ENCODE measurements at regions not wholly inside any gene's neighbourhood (a gene's known extent, or its start where the extent isn't known, plus 50 kb on each side); places are given as distances from the start of the nearest gene placed in this dataset.

DNA sequence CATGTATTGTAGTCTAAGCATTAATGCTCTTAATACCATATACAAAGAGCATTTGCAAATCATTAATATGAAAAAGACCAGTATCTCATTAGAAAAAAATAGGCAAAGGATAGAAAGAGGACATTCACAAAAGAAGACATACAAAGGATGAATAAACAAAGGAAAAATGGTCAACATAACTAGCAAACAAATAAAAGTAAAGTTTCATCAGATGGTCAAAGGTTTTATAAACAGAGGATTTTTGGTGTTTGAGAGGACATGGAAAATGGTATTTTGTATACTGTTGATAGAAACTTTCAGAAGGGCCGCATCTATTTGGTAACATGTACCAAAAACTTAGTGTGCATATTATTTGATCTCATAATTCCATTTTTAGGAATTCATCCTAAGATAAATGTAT is 414.8 kb downstream of the PIK3R1 start:
- 0% methylated on average over 1 of the region's 1 CpG for WGBS (ENCODE audit: insufficient coverage, low coverage, missing lambda C conversion rate)
- H3K9ac ChIP-seq (ENCODE audit: insufficient read depth in 1 of 2, low read depth in 2 of 2, low read length in 2 of 2) = no peak overlapping the region
- H3K27me3 ChIP-seq (ENCODE audit: control insufficient read depth in 2 of 2, insufficient read depth in 2 of 2, low read length in 2 of 2) = no peaks in the 10 kb centered on the region
- in situ Hi-C loops (cut with MboI) (no loop called here), intact Hi-C loops (cut with micrococcal nuclease) (no loop called here)
- no peaks in the 10 kb centered on the region for H3K9me3 ChIP-seq (replicated peaks; ENCODE audit: control insufficient read depth, insufficient read depth, low read depth, low read length)
- BruUV-seq (replicated peaks) = no TSS peak
- ChIA-PET POLR2A (no interaction called here), CTCF (ENCODE audit: low intra/inter-chr PET ratio) (no interaction called here)
- H3K4me2 ChIP-seq (ENCODE audit: insufficient read depth, low read length) = no peak overlapping the region
- H4K20me1 ChIP-seq (replicated peaks; ENCODE audit: control insufficient read depth, insufficient read depth, low read length) = no peaks in the 10 kb centered on the region
- no peak overlapping the region for H3K27ac ChIP-seq (ENCODE audit: extremely low read depth, low read depth, low read length)
- H3K36me3 ChIP-seq (ENCODE audit: control insufficient read depth, insufficient read depth, low read length) = no peaks in the 10 kb centered on the region
- H2AFZ ChIP-seq (ENCODE audit: low read depth, low read length) = no peak overlapping the region
- DNase-seq (ENCODE audit: extremely low read depth in 1 of 4, low spot score in 3 of 4) = no peak
- no peak overlapping the region for H3K4me3 ChIP-seq
- no peak for FAIRE-seq
- H3K79me2 ChIP-seq (ENCODE audit: control insufficient read depth, insufficient read depth, low read length) = no peaks in the 10 kb centered on the region
- TF ChIP-seq, protein P1, sequence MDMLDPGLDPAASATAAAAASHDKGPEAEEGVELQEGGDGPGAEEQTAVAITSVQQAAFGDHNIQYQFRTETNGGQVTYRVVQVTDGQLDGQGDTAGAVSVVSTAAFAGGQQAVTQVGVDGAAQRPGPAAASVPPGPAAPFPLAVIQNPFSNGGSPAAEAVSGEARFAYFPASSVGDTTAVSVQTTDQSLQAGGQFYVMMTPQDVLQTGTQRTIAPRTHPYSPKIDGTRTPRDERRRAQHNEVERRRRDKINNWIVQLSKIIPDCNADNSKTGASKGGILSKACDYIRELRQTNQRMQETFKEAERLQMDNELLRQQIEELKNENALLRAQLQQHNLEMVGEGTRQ (CRISPR knock-in tag; IDR thresholded peaks at IDR 0.05) = no peak
- TF ChIP-seq, protein P2, sequence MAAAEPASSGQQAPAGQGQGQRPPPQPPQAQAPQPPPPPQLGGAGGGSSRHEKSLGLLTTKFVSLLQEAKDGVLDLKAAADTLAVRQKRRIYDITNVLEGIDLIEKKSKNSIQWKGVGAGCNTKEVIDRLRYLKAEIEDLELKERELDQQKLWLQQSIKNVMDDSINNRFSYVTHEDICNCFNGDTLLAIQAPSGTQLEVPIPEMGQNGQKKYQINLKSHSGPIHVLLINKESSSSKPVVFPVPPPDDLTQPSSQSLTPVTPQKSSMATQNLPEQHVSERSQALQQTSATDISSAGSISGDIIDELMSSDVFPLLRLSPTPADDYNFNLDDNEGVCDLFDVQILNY (CRISPR knock-in tag; IDR thresholded peaks at IDR 0.05) = no peak
- TF ChIP-seq MYC (IDR thresholded peaks at IDR 0.05; ENCODE audit: low read depth, low read length) (no peak), MYC (CRISPR knock-in tag; IDR thresholded peaks at IDR 0.05; ENCODE audit: borderline replicate concordance, low read depth) (no peak), TGIF2 (CRISPR knock-in tag; IDR thresholded peaks at IDR 0.05) (no peak), CBFA2T2 (conservative IDR thresholded peaks at IDR 0.05) (no peak), LEF1 (IDR thresholded peaks at IDR 0.05) (no peak), ARID2 (IDR thresholded peaks at IDR 0.05) (no peak), KAT8 (IDR thresholded peaks at IDR 0.05; ENCODE audit: low read depth) (no peak), TSC22D4 (tag; IDR thresholded peaks at IDR 0.05) (no peak), HDAC6 (IDR thresholded peaks at IDR 0.05; ENCODE audit: low read depth, low read length) (no peak), RBM39 (optimal IDR thresholded peaks at IDR 0.05; ENCODE audit: low read depth, low read length) (no peak), TAF15 (IDR thresholded peaks at IDR 0.05; ENCODE audit: low read depth, low read length) (no peak), ELF1 (tag; IDR thresholded peaks at IDR 0.05) (no peak), ZNF316 (IDR thresholded peaks at IDR 0.05) (no peak)
- ATAC-seq = no peak
- no peaks in the 10 kb centered on the region; a peak in 1 of 5 replicates for H3K4me1 ChIP-seq (replicated peaks in 1 of 2; ENCODE audit: control insufficient read depth in 2 of 2, insufficient read depth in 2 of 2, low read length in 2 of 2)
- no peaks in the 10 kb centered on the region for H3K9me1 ChIP-seq (ENCODE audit: control insufficient read depth, insufficient read depth, low read length)

Data from K562 (cell line).